HG02610 (cell line): ENCODE measurements at regions not wholly inside any gene's neighbourhood (a gene's known extent, or its start where the extent isn't known, plus 50 kb on each side); places are given as distances from the start of the nearest gene placed in this dataset.
"Not testable (repeated sequence)": the region's sequence is repeated elsewhere in the genome, so short reads cannot be mapped to it uniquely, and the experiment has no call there.

Experiments
- ATAC-seq: cut with Tn5 transposase; IDR thresholded peaks from one replicate; pipeline ENCODE4 v1.9.1; 2021; ENCODE audit warnings: mild to moderate bottlenecking, moderate library complexity; ENCODE audit not compliant: unreplicated experiment

DNA sequence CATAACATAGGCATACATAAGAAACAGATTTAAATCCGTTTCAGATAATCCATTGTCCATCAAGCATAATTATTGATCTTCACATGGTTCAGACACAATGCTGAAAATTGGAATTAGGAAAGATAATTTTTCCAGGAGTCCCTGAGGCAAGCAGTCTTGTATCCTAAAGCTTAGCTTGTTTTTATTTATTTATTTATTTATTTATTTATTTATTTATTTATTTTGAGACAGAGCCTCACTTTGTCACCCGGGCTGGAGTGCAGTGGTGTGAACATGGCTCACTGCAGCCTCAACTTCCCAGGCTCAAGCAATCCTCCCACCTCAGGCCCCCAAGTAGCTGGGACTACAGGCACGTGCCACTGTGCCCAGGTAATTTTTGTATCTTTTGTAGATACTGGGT, 89.7 kb upstream of the USP25 start:
- ATAC-seq = not testable (repeated sequence)

- no peak for ATAC-seq
Measured at GRCh38 chr21:15644489-15644888, 85.3 kb upstream of the USP25 start.

- no peak for ATAC-seq
Measured at GRCh38 chr21:15645830-15646229, 84.0 kb upstream of the USP25 start.

DNA sequence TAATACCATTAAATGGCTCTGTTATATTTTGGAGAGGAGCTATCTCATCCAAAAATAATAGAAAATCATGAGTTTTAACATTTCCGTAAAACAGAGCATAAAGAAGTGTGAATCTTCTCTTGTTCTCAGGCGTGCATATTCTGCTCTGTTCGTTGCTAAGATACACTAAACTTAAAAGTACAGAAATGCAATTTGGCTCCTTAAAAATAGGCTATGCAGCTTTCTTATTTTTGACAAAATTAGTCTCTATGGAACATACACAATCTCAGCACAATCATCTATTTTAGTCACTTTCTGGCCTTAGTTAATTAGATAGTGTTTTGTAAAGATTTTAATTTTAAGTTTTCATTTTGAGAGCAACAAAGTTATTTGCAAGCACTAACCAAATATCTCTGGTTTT, 79.0 kb upstream of the USP25 start:
- ATAC-seq = no peak

- no peak for ATAC-seq
Measured at GRCh38 chr21:15651172-15651571, 78.6 kb upstream of the USP25 start.

GRCh38 chr21:15653710-15654109, 76.1 kb upstream of the USP25 start:
- ATAC-seq = no peak

- no peak for ATAC-seq
Measured at GRCh38 chr21:15654171-15654570, 75.6 kb upstream of the USP25 start.

DNA sequence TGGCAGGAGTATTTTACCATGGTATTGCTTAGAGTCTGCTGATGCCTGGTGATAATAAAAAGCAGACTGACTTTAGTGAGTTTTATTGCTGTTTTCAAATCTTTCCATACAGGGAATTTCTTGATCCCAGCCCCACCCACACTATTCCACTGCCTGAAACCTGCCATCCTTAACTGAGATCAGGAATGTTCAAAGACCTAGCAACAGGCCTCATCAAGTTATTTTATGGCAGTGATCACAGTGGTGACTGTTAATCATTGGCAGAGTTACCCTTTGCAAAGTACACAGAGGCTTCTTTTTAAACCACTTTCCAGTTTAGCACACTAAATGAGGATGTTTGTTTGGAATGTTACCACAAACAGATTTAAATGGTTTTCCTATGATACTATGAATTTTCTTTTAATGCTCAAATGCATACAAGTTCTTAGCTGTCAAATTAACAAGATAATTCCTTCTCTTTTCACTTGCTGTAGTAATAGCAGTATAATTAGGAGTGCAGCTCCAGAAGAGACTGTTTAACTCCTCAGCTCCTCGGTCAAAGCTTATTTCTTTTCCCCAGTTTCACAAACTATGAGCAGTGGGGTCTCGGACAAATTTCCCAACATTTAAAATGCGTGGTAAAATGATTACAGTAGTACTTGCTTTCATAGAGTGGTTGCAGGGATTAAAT, 69.9 kb upstream of the USP25 start:
- no peak for ATAC-seq

DNA sequence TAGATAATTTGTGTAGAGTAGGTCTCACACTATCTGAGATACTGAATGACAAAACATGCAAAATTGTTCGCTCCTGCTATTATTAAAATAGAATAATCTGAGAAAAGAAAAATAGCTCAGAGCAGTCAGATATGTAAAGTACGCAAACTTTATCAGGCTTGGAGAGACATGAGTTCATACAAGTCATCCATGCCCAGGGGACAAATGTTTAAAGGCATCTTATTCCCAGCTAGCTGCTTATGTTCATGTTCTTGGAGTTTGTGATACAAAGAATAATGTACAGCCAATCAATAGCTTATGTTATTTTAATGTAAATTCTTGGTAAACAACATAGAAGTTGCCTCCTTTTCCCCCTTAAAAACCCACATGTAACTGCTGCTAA, 69.4 kb upstream of the USP25 start:
- ATAC-seq = no peak

GRCh38 chr21:15667010-15667409, 62.8 kb upstream of the USP25 start:
- no peak for ATAC-seq

DNA sequence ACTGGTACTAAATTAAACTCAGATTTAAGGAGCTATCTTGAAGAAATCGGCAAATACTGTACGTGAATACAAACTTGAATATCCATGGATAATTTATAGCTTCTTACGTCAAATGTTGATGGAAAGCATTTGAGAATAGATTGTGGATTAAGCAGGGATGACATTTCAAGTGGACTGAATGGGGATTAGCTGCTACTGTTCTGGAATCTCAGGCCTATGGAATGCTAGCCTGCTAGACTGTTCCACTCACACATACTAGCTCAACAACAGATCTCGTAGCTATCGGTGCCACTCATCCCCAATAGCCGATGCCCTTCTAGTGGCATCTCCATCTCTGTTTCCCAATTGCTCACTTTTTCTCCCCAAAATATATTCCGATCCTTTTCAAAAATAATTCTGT, 62.0 kb upstream of the USP25 start:
- no peak for ATAC-seq

- no peak for ATAC-seq
Measured at GRCh38 chr21:15669247-15669646, 60.5 kb upstream of the USP25 start.

DNA sequence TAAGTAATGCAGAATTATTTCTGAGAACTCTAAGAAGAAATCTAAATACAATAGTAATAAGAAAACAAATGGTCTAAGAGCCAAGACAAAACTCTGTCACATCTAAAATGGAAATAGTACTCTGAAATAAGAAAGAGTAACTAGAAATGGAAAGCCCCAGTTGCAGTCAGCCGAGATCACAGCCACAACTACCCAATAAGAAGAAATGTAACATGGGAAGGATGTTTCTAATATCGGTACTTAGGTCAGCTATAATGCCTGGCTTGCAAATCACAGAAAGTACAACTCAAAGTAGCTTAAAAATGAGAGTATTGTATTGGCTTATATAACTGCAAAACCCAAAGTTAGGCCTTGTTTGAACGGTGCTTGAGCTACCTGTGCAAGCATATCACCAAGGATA, 58.6 kb upstream of the USP25 start:
- ATAC-seq = no peak

GRCh38 chr21:15672578-15672977, 57.2 kb upstream of the USP25 start:
- not testable (repeated sequence) for ATAC-seq

DNA sequence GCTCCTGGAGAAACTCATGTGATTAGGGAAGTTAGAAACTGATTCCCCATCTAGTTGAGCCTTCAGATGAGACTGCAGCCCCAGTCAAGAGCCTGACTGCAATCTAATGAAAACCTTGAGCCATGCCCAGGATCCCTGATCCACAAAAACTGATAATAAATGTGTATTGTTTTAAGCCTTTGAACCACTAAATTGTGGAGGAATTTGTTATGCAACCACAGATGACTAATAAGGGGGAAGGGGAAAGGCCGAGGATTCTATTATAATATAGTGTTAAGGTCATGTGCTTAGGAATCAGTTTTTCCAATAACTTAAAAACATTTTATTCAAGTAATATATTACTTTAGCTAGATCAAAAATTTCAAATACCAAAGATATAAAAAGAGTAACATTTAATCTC, 52.8 kb upstream of the USP25 start:
- no peak for ATAC-seq

- no peak for ATAC-seq
Measured at GRCh38 chr21:15679630-15680029, 50.2 kb upstream of the USP25 start.
